Motor neuron (in vitro differentiated cells): ENCODE measurements at regions not wholly inside any gene's neighbourhood (a gene's known extent, or its start where the extent isn't known, plus 50 kb on each side); places are given as distances from the start of the nearest gene placed in this dataset.
"Not testable (repeated sequence)": the region's sequence is repeated elsewhere in the genome, so short reads cannot be mapped to it uniquely, and the experiment has no call there.

Experiments used
- ATAC-seq, 8 experiments: fragments of 200-7000 bp; cut with Tn5 transposase; replicated peaks in 6 of 8; 2 replicates each; pipeline ENCODE4 v1.8.0; 2021; ENCODE audit warnings: mild to moderate bottlenecking in 8 of 8, moderate library complexity in 8 of 8
- H3K27ac ChIP-seq, 2 donors: fragments of 250-450 bp; sonication (Bioruptor Pico); 2 replicates each; pipeline ENCODE4 v1.9.0; 2021; ENCODE audit warnings: antibody characterized with exemption in 2 of 2, mild to moderate bottlenecking in 2 of 2, moderate library complexity in 1 of 2
- H3K4me1 ChIP-seq, 2 donors: fragments of 250-450 bp; sonication (Bioruptor Pico); replicated peaks in 1 of 2; 2 replicates each; pipeline ENCODE4 v1.6.1; 2021; ENCODE audit warnings: antibody characterized with exemption in 2 of 2, mild to moderate bottlenecking in 2 of 2, moderate library complexity in 1 of 2
- H3K4me3 ChIP-seq, 5 donors: fragments of 250-450 bp; sonication (Bioruptor Pico); 2 replicates each; pipeline ENCODE4 v1.9.0; 2021; ENCODE audit warnings: antibody characterized with exemption in 5 of 5, mild to moderate bottlenecking in 5 of 5, moderate library complexity in 4 of 5
- WGBS, 10 experiments: fragments of 450-650 bp; shearing (Covaris generic); methylation state at CpG; one replicate each; pipeline ENCODE4 v1.0.0; 2022; 5-methylcytosine and 5-hydroxymethylcytosine counted together
- in situ Hi-C, 9 experiments: fragments of 400-800 bp; cut with MboI; loops; one replicate each; pipeline ENCODE4 v1.15.0; 2021; ENCODE audit warnings: low sequenced_read_pairs in 9 of 9, low pct_unique_long_range_greater_than_20kb in 2 of 9; ENCODE audit not compliant: unreplicated experiment in 9 of 9

GRCh38 chr5:155631116-155631515 lies 617.6 kb downstream of the KIF4B start:
- ATAC-seq = peak in 3 of 8 experiments; percentile 16 to 96 (median 95)
- 0 to 92% (median 82%) methylated on average over 1 to 3 of the region's 3 CpGs; no CpG with 5 or more reads in 4 of the 10 experiments for WGBS, 10 experiments
- Histone ChIP-seq H3K27ac (no peak overlapping the region), H3K4me1 (peaks cover 0 to 6% of the 10 kb centered on the region in 2 donors), H3K4me3 (no peak overlapping the region)
- in situ Hi-C loops = no loop called here

GRCh38 chr5:155633338-155633957 lies 619.9 kb downstream of the KIF4B start:
- in situ Hi-C loops = no loop called here
- no peak for ATAC-seq
- H3K27ac ChIP-seq = no peak overlapping the region
- WGBS, 10 experiments = 60 to 100% methylated on average over 2 to 3 of the region's 3 CpGs; no CpG with 5 or more reads in 8 of the 10 experiments
- no peak overlapping the region for H3K4me3 ChIP-seq
- no peaks in the 10 kb centered on the region for H3K4me1 ChIP-seq

GRCh38 chr5:155649666-155650065 lies 636.1 kb downstream of the KIF4B start:
- no peak for ATAC-seq
- in situ Hi-C loops = no loop called here
- WGBS, 10 experiments = 0 to 75% (median 30%) methylated on average over 1 to 2 of the region's 2 CpGs; no CpG with 5 or more reads in 2 of the 10 experiments

GRCh38 chr5:155655569-155655968 lies 642.0 kb downstream of the KIF4B start:
- in situ Hi-C loops = no loop called here
- H3K4me3 ChIP-seq = no peak overlapping the region
- no peak overlapping the region for H3K27ac ChIP-seq
- ATAC-seq = no peak
- H3K4me1 ChIP-seq = no peaks in the 10 kb centered on the region
- WGBS, 10 experiments = 68 to 94% (median 83%) methylated on average over 2 of the region's 2 CpGs; no CpG with 5 or more reads in 6 of the 10 experiments

More at GRCh38 chr5:155649666-155650065, 636.1 kb downstream of the KIF4B start:
- no peak overlapping the region for H3K27ac ChIP-seq
- no peaks in the 10 kb centered on the region for H3K4me1 ChIP-seq
- no peak overlapping the region for H3K4me3 ChIP-seq

GRCh38 chr5:155661859-155662258 lies 648.3 kb downstream of the KIF4B start:
- no peak for ATAC-seq
- Histone ChIP-seq H3K27ac (no peak overlapping the region), H3K4me1 (no peaks in the 10 kb centered on the region), H3K4me3 (no peak overlapping the region)
- in situ Hi-C loops = no loop called here

- no peak for ATAC-seq
- in situ Hi-C loops = no loop called here
Measured at GRCh38 chr5:155665361-155665760, 651.8 kb downstream of the KIF4B start.

GRCh38 chr5:155672001-155672400 lies 655.0 kb upstream of the SGCD start:
- H3K4me1 ChIP-seq, ATAC-seq, H3K27ac ChIP-seq, H3K4me3 ChIP-seq, in situ Hi-C loops: not testable (repeated sequence)
- WGBS, 10 experiments = 0 to 94% (median 54%) methylated on average over 1 to 7 of the region's 7 CpGs

More at GRCh38 chr5:155665361-155665760, 651.8 kb downstream of the KIF4B start:
- Histone ChIP-seq H3K4me1 (no peaks in the 10 kb centered on the region), H3K27ac (no peak overlapping the region), H3K4me3 (no peak overlapping the region)
- 0 to 100% (median 77%) methylated on average over 1 to 7 of the region's 7 CpGs; no CpG with 5 or more reads in 2 of the 10 experiments for WGBS, 10 experiments

- Histone ChIP-seq H3K4me1 (no peaks in the 10 kb centered on the region), H3K4me3 (no peak overlapping the region), H3K27ac (no peak overlapping the region)
- in situ Hi-C loops = no loop called here
- no peak for ATAC-seq
Measured at GRCh38 chr5:155676967-155677366, 650.0 kb upstream of the SGCD start.

GRCh38 chr5:155678371-155678770 lies 648.6 kb upstream of the SGCD start:
- in situ Hi-C loops = no loop called here
- H3K27ac ChIP-seq = no peak overlapping the region
- H3K4me1 ChIP-seq = no peaks in the 10 kb centered on the region
- WGBS, 10 experiments = 0 to 83% (median 54%) methylated on average over 1 to 2 of the region's 2 CpGs; no CpG with 5 or more reads in 2 of the 10 experiments
- no peak for ATAC-seq
- H3K4me3 ChIP-seq = no peak overlapping the region

- H3K27ac ChIP-seq = no peak overlapping the region
- ATAC-seq = peak in 1 of 8 experiments; percentile 22
- WGBS, 10 experiments = 0 to 60% (median 7%) methylated on average over 1 of the region's 1 CpG; no CpG with 5 or more reads in 6 of the 10 experiments
- H3K4me1 ChIP-seq = no peaks in the 10 kb centered on the region
- in situ Hi-C loops = no loop called here
- H3K4me3 ChIP-seq = no peak overlapping the region
Measured at GRCh38 chr5:155679530-155679929, 647.4 kb upstream of the SGCD start.

- in situ Hi-C loops = no loop called here
- Histone ChIP-seq H3K4me3 (no peak overlapping the region), H3K27ac (no peak overlapping the region), H3K4me1 (no peaks in the 10 kb centered on the region)
- ATAC-seq = peak in 2 of 8 experiments; percentile 66 to 72
Measured at GRCh38 chr5:155684417-155684816, 642.5 kb upstream of the SGCD start.

- in situ Hi-C loops = no loop called here
- no peak for ATAC-seq
- WGBS, 10 experiments = 5 to 85% (median 29%) methylated on average over 1 of the region's 1 CpG; no CpG with 5 or more reads in 2 of the 10 experiments
- Histone ChIP-seq H3K4me1 (no peaks in the 10 kb centered on the region), H3K27ac (no peak overlapping the region), H3K4me3 (no peak overlapping the region)
Measured at GRCh38 chr5:155686131-155686530, 640.8 kb upstream of the SGCD start.

- H3K27ac ChIP-seq = no peak overlapping the region
- ATAC-seq = no peak
- 14% methylated on average over 1 of the region's 1 CpG; no CpG with 5 or more reads in 9 of the 10 experiments for WGBS, 10 experiments
- no peaks in the 10 kb centered on the region for H3K4me1 ChIP-seq
- no peak overlapping the region for H3K4me3 ChIP-seq
- in situ Hi-C loops = no loop called here
Measured at GRCh38 chr5:155689406-155689805, 637.6 kb upstream of the SGCD start.

- ATAC-seq = peak in 5 of 8 experiments; percentile 97 to 98 (median 97)
- WGBS, 10 experiments = 0 to 20% (median 14%) methylated on average over 1 of the region's 1 CpG; no CpG with 5 or more reads in 7 of the 10 experiments
- peaks cover 6 to 19% of the 10 kb centered on the region in 2 donors for H3K4me1 ChIP-seq
- no peak overlapping the region for H3K27ac ChIP-seq
- in situ Hi-C loops = no loop called here
- H3K4me3 ChIP-seq = no peak overlapping the region
Measured at GRCh38 chr5:155696362-155696761, 630.6 kb upstream of the SGCD start.
